ENCODE measurements at regions not wholly inside any gene's neighbourhood (a gene's known extent, or its start where the extent isn't known, plus 50 kb on each side); places are given as distances from the start of the nearest gene placed in this dataset.

DNA sequence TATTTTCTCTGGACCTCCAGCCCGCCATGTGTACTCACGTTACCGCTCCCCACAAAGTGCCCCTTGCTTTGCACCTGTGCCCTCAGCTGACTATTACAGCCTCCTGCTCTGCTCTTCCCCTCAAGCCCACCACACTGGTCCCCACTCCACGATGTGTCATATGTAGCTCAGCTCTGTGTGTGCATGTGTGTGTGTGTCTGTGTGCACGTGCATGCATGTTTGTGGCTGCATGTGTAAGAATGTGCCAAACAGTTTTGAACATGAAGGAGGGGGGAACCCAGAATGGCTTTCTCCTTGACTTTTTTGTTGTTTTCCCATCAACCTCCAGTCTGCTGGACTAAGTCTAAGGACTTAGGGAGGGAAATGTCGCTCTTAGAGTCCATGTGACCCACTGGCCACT, 54.8 kb upstream of the BTRC start:
- no peak for DNase-seq

DNA sequence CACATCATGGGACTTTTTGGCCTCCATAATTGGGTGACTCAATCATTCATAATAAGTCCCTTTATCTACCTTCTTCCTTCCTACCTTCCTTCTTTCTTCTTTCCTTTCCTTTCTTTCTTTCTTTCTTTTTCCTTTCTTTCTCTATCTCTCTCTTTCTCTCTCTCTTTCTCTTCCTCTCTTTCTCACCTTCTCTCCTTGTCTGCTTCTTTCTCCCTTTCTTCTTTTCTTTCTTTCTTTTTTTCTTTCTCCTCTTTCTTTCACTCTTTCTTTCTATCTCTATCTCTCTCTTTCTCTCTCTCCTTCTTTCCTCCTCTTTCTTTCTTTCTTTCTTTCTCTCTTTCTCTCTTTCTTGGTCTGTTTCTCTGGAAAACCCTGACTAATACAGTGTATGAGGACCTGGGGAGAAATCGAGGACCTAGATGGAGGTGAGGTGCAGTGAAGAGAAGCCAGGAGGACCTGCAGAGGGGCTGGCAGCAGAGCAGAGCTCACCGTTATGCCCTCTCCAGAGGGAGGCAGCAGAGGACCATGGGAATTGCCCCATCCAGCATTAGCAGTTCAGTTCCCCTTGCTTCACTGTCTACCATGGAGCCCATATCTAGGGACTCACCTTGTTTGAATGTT, 52.7 kb upstream of the BTRC start:
- DNase-seq: no peak

DNA sequence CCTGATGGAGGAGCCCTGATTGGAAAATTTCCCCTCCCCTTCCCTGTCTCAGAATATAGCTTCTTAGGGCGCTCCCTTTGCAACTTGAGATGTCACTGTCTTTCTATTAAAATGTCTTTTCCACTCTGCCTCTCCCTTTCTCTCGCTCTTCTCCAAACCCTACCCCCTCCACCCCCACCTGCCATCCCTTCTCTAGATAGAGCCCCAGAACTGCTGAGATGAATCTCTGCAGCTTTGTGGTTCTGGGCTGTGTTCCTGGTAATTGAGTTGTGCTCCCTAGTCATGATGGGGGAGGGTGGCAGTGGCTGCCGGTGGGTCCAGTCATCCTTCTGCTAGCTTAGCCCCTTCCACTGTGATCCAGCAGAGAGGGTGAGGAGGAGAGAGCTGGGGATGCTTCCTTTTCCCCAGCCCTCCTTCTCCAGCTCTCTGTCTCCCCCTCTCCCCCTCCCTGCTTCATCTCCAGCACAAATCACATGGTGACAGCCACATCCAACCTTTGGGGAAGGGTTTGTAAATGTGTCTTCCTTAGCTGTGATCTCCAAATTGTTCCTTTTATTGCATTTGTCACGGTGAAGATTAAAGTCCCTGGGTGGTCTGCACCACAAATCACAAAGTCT, 50.8 kb upstream of the BTRC start:
- DNase-seq: no peak
